ENCODE measurements at regions not wholly inside any gene's neighbourhood (a gene's known extent, or its start where the extent isn't known, plus 50 kb on each side); places are given as distances from the start of the nearest gene placed in this dataset.

DNA sequence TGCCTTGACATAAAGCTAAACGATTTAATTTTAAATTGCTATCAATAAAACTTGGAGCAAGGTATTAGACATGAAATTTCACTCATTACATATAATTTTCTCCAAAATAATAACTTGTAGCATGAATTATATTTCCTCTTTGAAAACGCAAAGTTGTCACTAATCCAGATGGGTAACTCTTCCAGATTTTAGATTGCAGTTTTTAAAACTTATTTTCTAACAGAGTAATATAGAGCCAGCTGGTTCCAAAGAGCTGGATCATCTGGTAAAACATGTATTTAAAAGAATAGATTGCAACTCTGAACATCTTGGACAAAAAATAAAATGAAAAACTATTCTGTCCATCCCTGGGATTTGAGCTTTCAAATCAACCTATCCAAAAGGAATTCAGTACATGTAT is 238.2 kb upstream of the INTU start:
- Histone ChIP-seq H3K27ac (ENCODE audit: low read depth, low read length) (no peak overlapping the region), H3K4me3 (ENCODE audit: insufficient read depth, low read depth, low read length) (no peak overlapping the region), H4K20me1 (ENCODE audit: insufficient read depth, low read length) (no peaks in the 10 kb centered on the region), H3K9me3 (ENCODE audit: insufficient read depth, low read depth, low read length) (no peaks in the 10 kb centered on the region), H3K36me3 (ENCODE audit: insufficient read depth, low read length) (no peaks in the 10 kb centered on the region), H3K9ac (ENCODE audit: low read length) (no peak overlapping the region), H2AFZ (ENCODE audit: low read depth, low read length) (no peak overlapping the region), H3K79me2 (ENCODE audit: insufficient read depth, low read length) (no peaks in the 10 kb centered on the region), H3K4me2 (ENCODE audit: low read length) (no peak overlapping the region), H3K4me1 (ENCODE audit: insufficient read depth, low read length) (no peaks in the 10 kb centered on the region), H3K27me3 (ENCODE audit: insufficient read depth, low read length) (no peaks in the 10 kb centered on the region)
- TF ChIP-seq EZH2 (IDR thresholded peaks at IDR 0.05; ENCODE audit: insufficient read depth, low read length), result no peak
- TF ChIP-seq, protein P1, sequence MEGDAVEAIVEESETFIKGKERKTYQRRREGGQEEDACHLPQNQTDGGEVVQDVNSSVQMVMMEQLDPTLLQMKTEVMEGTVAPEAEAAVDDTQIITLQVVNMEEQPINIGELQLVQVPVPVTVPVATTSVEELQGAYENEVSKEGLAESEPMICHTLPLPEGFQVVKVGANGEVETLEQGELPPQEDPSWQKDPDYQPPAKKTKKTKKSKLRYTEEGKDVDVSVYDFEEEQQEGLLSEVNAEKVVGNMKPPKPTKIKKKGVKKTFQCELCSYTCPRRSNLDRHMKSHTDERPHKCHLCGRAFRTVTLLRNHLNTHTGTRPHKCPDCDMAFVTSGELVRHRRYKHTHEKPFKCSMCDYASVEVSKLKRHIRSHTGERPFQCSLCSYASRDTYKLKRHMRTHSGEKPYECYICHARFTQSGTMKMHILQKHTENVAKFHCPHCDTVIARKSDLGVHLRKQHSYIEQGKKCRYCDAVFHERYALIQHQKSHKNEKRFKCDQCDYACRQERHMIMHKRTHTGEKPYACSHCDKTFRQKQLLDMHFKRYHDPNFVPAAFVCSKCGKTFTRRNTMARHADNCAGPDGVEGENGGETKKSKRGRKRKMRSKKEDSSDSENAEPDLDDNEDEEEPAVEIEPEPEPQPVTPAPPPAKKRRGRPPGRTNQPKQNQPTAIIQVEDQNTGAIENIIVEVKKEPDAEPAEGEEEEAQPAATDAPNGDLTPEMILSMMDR (IDR thresholded peaks at IDR 0.05; ENCODE audit: insufficient read depth, low read depth, low read length), result no peak
- DNase-seq (ENCODE audit: low read depth), result no peak
- H3K27ac Mint-ChIP-seq (ENCODE audit: unreplicated experiment), result no peak overlapping the region
- H3K9me3 Mint-ChIP-seq (ENCODE audit: unreplicated experiment), result no peaks in the 10 kb centered on the region
- no peak overlapping the region for H3K4me3 Mint-ChIP-seq (ENCODE audit: unreplicated experiment)
- H3K36me3 Mint-ChIP-seq (ENCODE audit: low read depth, unreplicated experiment), result no peaks in the 10 kb centered on the region
- H3K4me1 Mint-ChIP-seq (ENCODE audit: low read depth, unreplicated experiment), result no peaks in the 10 kb centered on the region
- no peaks in the 10 kb centered on the region for H3K27me3 Mint-ChIP-seq (ENCODE audit: low read depth, unreplicated experiment)
- no peak for FAIRE-seq

DNA sequence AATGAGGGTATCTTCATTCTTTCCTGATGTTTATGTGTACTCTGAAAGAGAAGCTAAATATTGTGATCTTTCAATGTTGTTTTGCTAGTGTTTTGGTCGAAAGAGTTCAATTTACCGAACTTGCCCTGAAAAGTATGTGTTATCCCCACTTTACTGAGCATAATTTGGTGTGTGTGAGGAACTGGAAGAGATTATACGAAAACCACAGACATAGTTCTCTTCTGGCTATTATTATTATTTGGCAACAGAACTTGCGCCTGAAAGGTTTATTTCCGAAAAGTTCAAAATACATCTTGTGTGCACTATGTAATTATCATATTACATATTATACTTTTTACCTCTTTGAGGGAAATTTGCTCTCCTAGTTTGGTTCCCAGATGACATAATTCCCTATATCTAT is 232.5 kb upstream of the INTU start:
- Mint-ChIP-seq H3K4me3 (ENCODE audit: unreplicated experiment) (no peak overlapping the region), H3K9me3 (ENCODE audit: unreplicated experiment) (no peaks in the 10 kb centered on the region), H3K4me1 (ENCODE audit: low read depth, unreplicated experiment) (no peaks in the 10 kb centered on the region), H3K27ac (ENCODE audit: unreplicated experiment) (no peak overlapping the region), H3K27me3 (ENCODE audit: low read depth, unreplicated experiment) (no peaks in the 10 kb centered on the region), H3K36me3 (ENCODE audit: low read depth, unreplicated experiment) (no peaks in the 10 kb centered on the region)
- H2AFZ ChIP-seq (ENCODE audit: low read depth, low read length), result no peak overlapping the region
- no peaks in the 10 kb centered on the region for H3K27me3 ChIP-seq (ENCODE audit: insufficient read depth, low read length)
- FAIRE-seq (no peak), DNase-seq (ENCODE audit: low read depth) (no peak)
- no peaks in the 10 kb centered on the region for H3K79me2 ChIP-seq (ENCODE audit: insufficient read depth, low read length)
- H3K36me3 ChIP-seq (ENCODE audit: insufficient read depth, low read length), result no peaks in the 10 kb centered on the region
- no peaks in the 10 kb centered on the region for H3K9me3 ChIP-seq (ENCODE audit: insufficient read depth, low read depth, low read length)
- no peak for TF ChIP-seq EZH2 (IDR thresholded peaks at IDR 0.05; ENCODE audit: insufficient read depth, low read length)
- TF ChIP-seq, protein P1 (IDR thresholded peaks at IDR 0.05; ENCODE audit: insufficient read depth, low read depth, low read length), result no peak
- H3K27ac ChIP-seq (ENCODE audit: low read depth, low read length), result no peak overlapping the region
- H3K9ac ChIP-seq (ENCODE audit: low read length), result no peak overlapping the region
- H3K4me1 ChIP-seq (ENCODE audit: insufficient read depth, low read length), result no peaks in the 10 kb centered on the region
- H3K4me3 ChIP-seq (ENCODE audit: insufficient read depth, low read depth, low read length), result no peak overlapping the region
- H3K4me2 ChIP-seq (ENCODE audit: low read length), result no peak overlapping the region
- no peaks in the 10 kb centered on the region for H4K20me1 ChIP-seq (ENCODE audit: insufficient read depth, low read length)

DNA sequence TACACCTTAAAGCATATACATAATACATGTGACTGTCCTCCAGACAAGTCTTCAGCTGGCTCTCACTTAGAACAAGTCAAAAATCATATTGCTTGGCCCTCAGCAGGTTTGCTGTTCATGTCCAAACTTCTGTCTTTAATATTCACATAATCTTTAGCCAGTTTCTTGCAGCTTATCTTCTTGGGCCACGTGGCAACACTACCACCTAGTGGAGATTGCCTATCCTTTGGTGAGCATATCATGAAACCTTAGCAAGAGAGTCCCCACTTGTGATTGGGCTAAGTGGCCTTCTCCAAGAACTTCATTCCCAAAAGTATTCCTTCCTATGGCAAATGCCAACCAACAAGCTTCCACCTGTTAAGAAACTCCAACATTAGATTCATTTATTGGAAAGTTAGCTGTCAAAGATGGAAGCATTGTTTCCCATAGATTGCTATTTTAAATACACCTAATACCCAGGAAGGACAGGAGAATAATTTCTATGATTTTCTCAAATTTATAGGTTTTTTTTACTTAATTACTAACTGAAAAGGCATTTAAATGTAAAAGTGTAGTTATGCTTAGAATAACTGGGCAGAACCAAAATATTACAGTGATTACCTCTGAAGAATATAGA is 231.9 kb upstream of the INTU start:
- H3K27me3 Mint-ChIP-seq (ENCODE audit: low read depth, unreplicated experiment), result no peaks in the 10 kb centered on the region
- Histone ChIP-seq H3K9me3 (ENCODE audit: insufficient read depth, low read depth, low read length) (no peaks in the 10 kb centered on the region), H3K4me1 (ENCODE audit: insufficient read depth, low read length) (no peaks in the 10 kb centered on the region), H3K36me3 (ENCODE audit: insufficient read depth, low read length) (no peaks in the 10 kb centered on the region), H3K4me3 (ENCODE audit: insufficient read depth, low read depth, low read length) (no peak overlapping the region), H3K4me2 (ENCODE audit: low read length) (no peak overlapping the region), H3K9ac (ENCODE audit: low read length) (no peak overlapping the region), H3K27ac (ENCODE audit: low read depth, low read length) (no peak overlapping the region), H3K27me3 (ENCODE audit: insufficient read depth, low read length) (no peaks in the 10 kb centered on the region), H2AFZ (ENCODE audit: low read depth, low read length) (no peak overlapping the region), H3K79me2 (ENCODE audit: insufficient read depth, low read length) (no peaks in the 10 kb centered on the region), H4K20me1 (ENCODE audit: insufficient read depth, low read length) (no peaks in the 10 kb centered on the region)
- no peaks in the 10 kb centered on the region for H3K9me3 Mint-ChIP-seq (ENCODE audit: unreplicated experiment)
- DNase-seq (ENCODE audit: low read depth) (peak; percentile 65), FAIRE-seq (no peak)
- no peaks in the 10 kb centered on the region for H3K4me1 Mint-ChIP-seq (ENCODE audit: low read depth, unreplicated experiment)
- no peak overlapping the region for H3K27ac Mint-ChIP-seq (ENCODE audit: unreplicated experiment)
- no peaks in the 10 kb centered on the region for H3K36me3 Mint-ChIP-seq (ENCODE audit: low read depth, unreplicated experiment)
- TF ChIP-seq, protein P1 (IDR thresholded peaks at IDR 0.05; ENCODE audit: insufficient read depth, low read depth, low read length), result peak; percentile 93
- TF ChIP-seq EZH2 (IDR thresholded peaks at IDR 0.05; ENCODE audit: insufficient read depth, low read length), result no peak
- H3K4me3 Mint-ChIP-seq (ENCODE audit: unreplicated experiment), result no peak overlapping the region
